Ovary (tissue), 3 donors: ENCODE measurements at regions not wholly inside any gene's neighbourhood (a gene's known extent, or its start where the extent isn't known, plus 50 kb on each side); places are given as distances from the start of the nearest gene placed in this dataset.

Experiments used
- EP300 ChIP-seq: sonication (generic); formaldehyde crosslinking; IDR thresholded peaks from one replicate; pipeline ENCODE4 v1.6.1; 2017; ENCODE audit warnings: antibody characterized with exemption
- TF ChIP-seq, protein P1 (sequence below), 3 donors: fragments of 450-650 bp in 2 of 3; fragments of 200-600 bp in 1 of 3; IDR thresholded peaks; one replicate each; pipeline versions ENCODE4 v1.5.1 to v1.8.0; 2016 to 2022; ENCODE audit warnings: antibody characterized with exemption in 3 of 3, mild to moderate bottlenecking in 1 of 3
- donor health status: DM: no; HTN: no; CAD: no.

DNA sequence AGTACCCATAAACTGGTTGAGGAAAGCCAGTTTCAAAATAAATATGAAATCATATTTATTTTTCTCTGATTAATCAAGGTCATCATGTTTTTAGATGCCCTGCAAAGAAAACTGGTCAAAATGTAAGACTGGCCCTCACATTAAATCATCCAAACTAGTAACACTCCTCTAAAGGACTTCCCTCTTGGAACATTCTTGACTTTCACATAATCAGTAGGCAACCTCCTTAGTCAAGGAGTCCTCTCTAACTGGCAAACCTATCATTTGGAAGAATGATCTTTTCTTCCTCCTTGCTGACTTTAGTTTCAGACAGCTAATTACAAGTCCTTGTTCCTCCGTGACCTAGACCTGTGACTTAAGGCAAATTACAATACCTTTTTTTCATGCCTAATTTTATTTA lies 82.5 kb upstream of the DCBLD2 start:
- TF ChIP-seq, protein P1, sequence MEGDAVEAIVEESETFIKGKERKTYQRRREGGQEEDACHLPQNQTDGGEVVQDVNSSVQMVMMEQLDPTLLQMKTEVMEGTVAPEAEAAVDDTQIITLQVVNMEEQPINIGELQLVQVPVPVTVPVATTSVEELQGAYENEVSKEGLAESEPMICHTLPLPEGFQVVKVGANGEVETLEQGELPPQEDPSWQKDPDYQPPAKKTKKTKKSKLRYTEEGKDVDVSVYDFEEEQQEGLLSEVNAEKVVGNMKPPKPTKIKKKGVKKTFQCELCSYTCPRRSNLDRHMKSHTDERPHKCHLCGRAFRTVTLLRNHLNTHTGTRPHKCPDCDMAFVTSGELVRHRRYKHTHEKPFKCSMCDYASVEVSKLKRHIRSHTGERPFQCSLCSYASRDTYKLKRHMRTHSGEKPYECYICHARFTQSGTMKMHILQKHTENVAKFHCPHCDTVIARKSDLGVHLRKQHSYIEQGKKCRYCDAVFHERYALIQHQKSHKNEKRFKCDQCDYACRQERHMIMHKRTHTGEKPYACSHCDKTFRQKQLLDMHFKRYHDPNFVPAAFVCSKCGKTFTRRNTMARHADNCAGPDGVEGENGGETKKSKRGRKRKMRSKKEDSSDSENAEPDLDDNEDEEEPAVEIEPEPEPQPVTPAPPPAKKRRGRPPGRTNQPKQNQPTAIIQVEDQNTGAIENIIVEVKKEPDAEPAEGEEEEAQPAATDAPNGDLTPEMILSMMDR (IDR thresholded peaks at IDR 0.05) = no peak
- TF ChIP-seq EP300 = no peak
